HAP-1 (cell line): ENCODE measurements at regions not wholly inside any gene's neighbourhood (a gene's known extent, or its start where the extent isn't known, plus 50 kb on each side); places are given as distances from the start of the nearest gene placed in this dataset.
A peak's percentile ranks its signal among the peaks of the same experiment; 100 is the strongest.
"Not testable (repeated sequence)": the region's sequence is repeated elsewhere in the genome, so short reads cannot be mapped to it uniquely, and the experiment has no call there.

ENCODE experiments used
- DNase-seq, 2 experiments: peaks; one replicate each; pipeline ENCODE4 v3.0.0-alpha.2; 2016 to 2020; ENCODE audit warnings: low spot score in 2 of 2
- H3K27me3 ChIP-seq: fragments of 250-450 bp; sonication (Bioruptor Pico); 2 replicates; pipeline ENCODE4 v1.5.1; 2020; ENCODE audit warnings: low read depth, mild to moderate bottlenecking, moderate library complexity
- H3K36me3 ChIP-seq: fragments of 250-450 bp; sonication (Bioruptor Pico); replicated peaks from 2 replicates; pipeline ENCODE4 v1.5.1; 2020; ENCODE audit warnings: mild to moderate bottlenecking
- H3K4me1 ChIP-seq: fragments of 250-450 bp; sonication (Bioruptor Pico); 2 replicates; pipeline ENCODE4 v1.5.1; 2020; ENCODE audit warnings: mild to moderate bottlenecking
- H3K4me3 ChIP-seq: fragments of 250-450 bp; sonication (Bioruptor Pico); 2 replicates; pipeline ENCODE4 v1.5.1; 2020; ENCODE audit warnings: mild to moderate bottlenecking, moderate library complexity
- H3K9me3 ChIP-seq: fragments of 250-450 bp; sonication (Bioruptor Pico); 2 replicates; pipeline ENCODE4 v1.5.1; 2020; ENCODE audit warnings: mild to moderate bottlenecking, moderate library complexity
- in situ Hi-C: fragments of 300-500 bp; cut with MboI; formaldehyde crosslinking; loops from 3 replicates; pipeline ENCODE4 v1.14.3; 2020; ENCODE audit warnings: low sequenced_read_pairs, inconsistent platforms, mixed read lengths

- no peak for DNase-seq
- H3K4me1 ChIP-seq, result no peaks in the 10 kb centered on the region
- in situ Hi-C loops, result no loop called here
- no peak overlapping the region for H3K4me3 ChIP-seq
- H3K36me3 ChIP-seq, result no peaks in the 10 kb centered on the region
- no peaks in the 10 kb centered on the region for H3K9me3 ChIP-seq
- H3K27me3 ChIP-seq, result no peaks in the 10 kb centered on the region
Observed at GRCh38 chr14:57051633-57052032, 217.1 kb downstream of the EXOC5 start.

GRCh38 chr14:57049848-57050247, 218.9 kb downstream of the EXOC5 start:
- no peaks in the 10 kb centered on the region for H3K36me3 ChIP-seq
- no peaks in the 10 kb centered on the region for H3K4me1 ChIP-seq
- no peaks in the 10 kb centered on the region for H3K9me3 ChIP-seq
- H3K27me3 ChIP-seq, result no peaks in the 10 kb centered on the region
- in situ Hi-C loops, result no loop called here
- no peak overlapping the region for H3K4me3 ChIP-seq
- no peak for DNase-seq

- Histone ChIP-seq H3K4me1 (no peaks in the 10 kb centered on the region), H3K9me3 (no peaks in the 10 kb centered on the region), H3K36me3 (no peaks in the 10 kb centered on the region), H3K4me3 (no peak overlapping the region), H3K27me3 (no peaks in the 10 kb centered on the region)
- in situ Hi-C loops, result no loop called here
- DNase-seq, result no peak
Observed at GRCh38 chr14:57046175-57046574, 222.5 kb downstream of the EXOC5 start.

- in situ Hi-C loops, H3K4me3 ChIP-seq, H3K4me1 ChIP-seq, H3K36me3 ChIP-seq, H3K27me3 ChIP-seq, H3K9me3 ChIP-seq, DNase-seq: not testable (repeated sequence)
Observed at GRCh38 chr14:57044101-57044973, 224.4 kb downstream of the EXOC5 start.

GRCh38 chr14:57038689-57039088, 228.4 kb upstream of the OTX2 start:
- in situ Hi-C loops, result no loop called here

GRCh38 chr14:57031474-57031873, 221.2 kb upstream of the OTX2 start:
- no peak for DNase-seq
- in situ Hi-C loops, result no loop called here
- no peaks in the 10 kb centered on the region; the same call in 1 of the 2 replicates for H3K36me3 ChIP-seq

More at GRCh38 chr14:57038689-57039088, 228.4 kb upstream of the OTX2 start:
- H3K27me3 ChIP-seq, result no peaks in the 10 kb centered on the region
- H3K4me3 ChIP-seq, result no peak overlapping the region
- no peak for DNase-seq
- H3K9me3 ChIP-seq, result no peaks in the 10 kb centered on the region
- no peaks in the 10 kb centered on the region for H3K36me3 ChIP-seq
- H3K4me1 ChIP-seq, result no peaks in the 10 kb centered on the region; the same call in 1 of the 2 replicates

GRCh38 chr14:57029620-57030253, 219.5 kb upstream of the OTX2 start:
- Histone ChIP-seq H3K27me3 (no peaks in the 10 kb centered on the region), H3K4me1 (peaks cover 7% of the 10 kb centered on the region; the same call in 1 of the 2 replicates), H3K36me3 (no peaks in the 10 kb centered on the region; the same call in 1 of the 2 replicates), H3K4me3 (no peak overlapping the region), H3K9me3 (peaks cover 5% of the 10 kb centered on the region; the same call in 1 of the 2 replicates)
- no peak for DNase-seq
- in situ Hi-C loops, result no loop called here

More at GRCh38 chr14:57031474-57031873, 221.2 kb upstream of the OTX2 start:
- Histone ChIP-seq H3K27me3 (no peaks in the 10 kb centered on the region), H3K4me1 (peaks cover 3% of the 10 kb centered on the region; the same call in 1 of the 2 replicates), H3K9me3 (peaks cover 5% of the 10 kb centered on the region; the same call in 1 of the 2 replicates), H3K4me3 (no peak overlapping the region)

- H3K4me1 ChIP-seq, result peaks cover 21% of the 10 kb centered on the region
- H3K36me3 ChIP-seq, result no peaks in the 10 kb centered on the region; the same call in 1 of the 2 replicates
- H3K9me3 ChIP-seq, result peaks cover 5% of the 10 kb centered on the region; the same call in 1 of the 2 replicates
- DNase-seq, result no peak
- in situ Hi-C loops, result no loop called here
- H3K27me3 ChIP-seq, result no peaks in the 10 kb centered on the region
- H3K4me3 ChIP-seq, result no peak overlapping the region
Observed at GRCh38 chr14:57025456-57025855, 215.2 kb upstream of the OTX2 start.

- DNase-seq, result no peak
Observed at GRCh38 chr14:57022608-57023007, 212.3 kb upstream of the OTX2 start.

GRCh38 chr14:57018065-57018464, 207.8 kb upstream of the OTX2 start:
- H3K36me3 ChIP-seq, result no peaks in the 10 kb centered on the region
- peaks cover 40% of the 10 kb centered on the region for H3K4me1 ChIP-seq
- H3K9me3 ChIP-seq, result no peaks in the 10 kb centered on the region
- H3K4me3 ChIP-seq, result no peak overlapping the region
- no peaks in the 10 kb centered on the region for H3K27me3 ChIP-seq
- peak; percentile 21 to 62 for DNase-seq
- in situ Hi-C loops, result no loop called here

More at GRCh38 chr14:57022608-57023007, 212.3 kb upstream of the OTX2 start:
- no peaks in the 10 kb centered on the region for H3K9me3 ChIP-seq
- H3K36me3 ChIP-seq, result no peaks in the 10 kb centered on the region
- H3K4me1 ChIP-seq, result peaks cover 46% of the 10 kb centered on the region
- no peak overlapping the region for H3K4me3 ChIP-seq
- in situ Hi-C loops, result no loop called here
- H3K27me3 ChIP-seq, result no peaks in the 10 kb centered on the region

- no peak for DNase-seq
- Histone ChIP-seq H3K36me3 (no peaks in the 10 kb centered on the region), H3K27me3 (no peaks in the 10 kb centered on the region), H3K4me3 (no peak overlapping the region), H3K9me3 (peaks cover 3% of the 10 kb centered on the region; the same call in 1 of the 2 replicates), H3K4me1 (peaks cover 32% of the 10 kb centered on the region)
- in situ Hi-C loops, result no loop called here
Observed at GRCh38 chr14:57013987-57014386, 203.7 kb upstream of the OTX2 start.

- Histone ChIP-seq H3K4me3 (no peak overlapping the region), H3K36me3 (no peaks in the 10 kb centered on the region), H3K9me3 (peaks cover 3% of the 10 kb centered on the region; the same call in 1 of the 2 replicates), H3K27me3 (no peaks in the 10 kb centered on the region), H3K4me1 (peaks cover 45% of the 10 kb centered on the region)
- peak; percentile 42 to 59 for DNase-seq
- in situ Hi-C loops, result no loop called here
Observed at GRCh38 chr14:57009585-57010515, 199.6 kb upstream of the OTX2 start.

GRCh38 chr14:57008534-57008933, 198.3 kb upstream of the OTX2 start:
- peak; percentile 81 to 100 for DNase-seq
- Histone ChIP-seq H3K36me3 (no peaks in the 10 kb centered on the region), H3K9me3 (peaks cover 3% of the 10 kb centered on the region; the same call in 1 of the 2 replicates), H3K4me3 (no peak overlapping the region), H3K27me3 (no peaks in the 10 kb centered on the region), H3K4me1 (peaks cover 45% of the 10 kb centered on the region)
- in situ Hi-C loops, result no loop called here
